ENCODE measurements at regions not wholly inside any gene's neighbourhood (a gene's known extent, or its start where the extent isn't known, plus 50 kb on each side); places are given as distances from the start of the nearest gene placed in this dataset.

- Mint-ChIP-seq H3K4me1 (no peaks in the 10 kb centered on the region), H3K36me3 (ENCODE audit: insufficient read depth) (peaks cover 2% of the 10 kb centered on the region), H3K9me3 (peaks cover 4% of the 10 kb centered on the region), H3K4me3 (no peak overlapping the region), H3K27ac (ENCODE audit: low read depth) (no peak overlapping the region), H3K27me3 (no peaks in the 10 kb centered on the region)
- ATAC-seq (replicated peaks; ENCODE audit: extremely low read depth, poor library complexity, severe bottlenecking) (no peak), DNase-seq (ENCODE audit: low spot score in 2 of 2) (no peak)
Measured at GRCh38 chr6:113451049-113451448, 406.1 kb upstream of the MARCKS start.

- Mint-ChIP-seq H3K27ac (ENCODE audit: low read depth) (no peak overlapping the region), H3K4me3 (no peak overlapping the region), H3K9me3 (peaks cover 4% of the 10 kb centered on the region), H3K36me3 (ENCODE audit: insufficient read depth) (peaks cover 2% of the 10 kb centered on the region), H3K4me1 (no peaks in the 10 kb centered on the region), H3K27me3 (no peaks in the 10 kb centered on the region)
- no peak for ATAC-seq (replicated peaks; ENCODE audit: extremely low read depth, poor library complexity, severe bottlenecking)
- DNase-seq (ENCODE audit: low spot score in 2 of 2): no peak
Measured at GRCh38 chr6:113457198-113457597, 399.9 kb upstream of the MARCKS start.

- Mint-ChIP-seq H3K27me3 (no peaks in the 10 kb centered on the region), H3K9me3 (peaks cover 4% of the 10 kb centered on the region), H3K4me1 (no peaks in the 10 kb centered on the region), H3K4me3 (no peak overlapping the region), H3K27ac (ENCODE audit: low read depth) (no peak overlapping the region), H3K36me3 (ENCODE audit: insufficient read depth) (peaks cover 2% of the 10 kb centered on the region)
- no peak for DNase-seq (ENCODE audit: low spot score in 2 of 2)
- ATAC-seq (replicated peaks; ENCODE audit: extremely low read depth, poor library complexity, severe bottlenecking): no peak
Measured at GRCh38 chr6:113457751-113458150, 399.4 kb upstream of the MARCKS start.

GRCh38 chr6:113458368-113459010 is 398.7 kb upstream of the MARCKS start:
- peaks cover 4% of the 10 kb centered on the region for H3K9me3 Mint-ChIP-seq
- ATAC-seq (replicated peaks; ENCODE audit: extremely low read depth, poor library complexity, severe bottlenecking): no peak
- H3K4me3 Mint-ChIP-seq: no peak overlapping the region
- H3K4me1 Mint-ChIP-seq: no peaks in the 10 kb centered on the region
- no peak for DNase-seq (ENCODE audit: low spot score in 2 of 2)
- H3K27me3 Mint-ChIP-seq: no peaks in the 10 kb centered on the region
- peaks cover 2% of the 10 kb centered on the region for H3K36me3 Mint-ChIP-seq (ENCODE audit: insufficient read depth)
- H3K27ac Mint-ChIP-seq (ENCODE audit: low read depth): no peak overlapping the region

GRCh38 chr6:113461153-113461932 is 395.8 kb upstream of the MARCKS start:
- no peaks in the 10 kb centered on the region for H3K27me3 Mint-ChIP-seq
- no peak for ATAC-seq (replicated peaks; ENCODE audit: extremely low read depth, poor library complexity, severe bottlenecking)

GRCh38 chr6:113464536-113464935 is 392.6 kb upstream of the MARCKS start:
- Mint-ChIP-seq H3K9me3 (no peaks in the 10 kb centered on the region), H3K27me3 (no peaks in the 10 kb centered on the region), H3K27ac (ENCODE audit: low read depth) (no peak overlapping the region), H3K4me1 (no peaks in the 10 kb centered on the region), H3K36me3 (ENCODE audit: insufficient read depth) (no peaks in the 10 kb centered on the region), H3K4me3 (no peak overlapping the region)
- ATAC-seq (replicated peaks; ENCODE audit: extremely low read depth, poor library complexity, severe bottlenecking): no peak
- DNase-seq (ENCODE audit: low spot score in 2 of 2): no peak

More at GRCh38 chr6:113461153-113461932, 395.8 kb upstream of the MARCKS start:
- Mint-ChIP-seq H3K4me3 (no peak overlapping the region), H3K4me1 (no peaks in the 10 kb centered on the region), H3K36me3 (ENCODE audit: insufficient read depth) (no peaks in the 10 kb centered on the region), H3K9me3 (no peaks in the 10 kb centered on the region), H3K27ac (ENCODE audit: low read depth) (no peak overlapping the region)
- no peak for DNase-seq (ENCODE audit: low spot score in 2 of 2)

GRCh38 chr6:113464960-113465359 is 392.2 kb upstream of the MARCKS start:
- DNase-seq (ENCODE audit: low spot score in 2 of 2): no peak
- no peak overlapping the region for H3K27ac Mint-ChIP-seq (ENCODE audit: low read depth)
- ATAC-seq (replicated peaks; ENCODE audit: extremely low read depth, poor library complexity, severe bottlenecking): no peak
- no peak overlapping the region for H3K4me3 Mint-ChIP-seq
- no peaks in the 10 kb centered on the region for H3K4me1 Mint-ChIP-seq
- H3K36me3 Mint-ChIP-seq (ENCODE audit: insufficient read depth): no peaks in the 10 kb centered on the region
- no peaks in the 10 kb centered on the region for H3K27me3 Mint-ChIP-seq
- no peaks in the 10 kb centered on the region for H3K9me3 Mint-ChIP-seq

- ATAC-seq (replicated peaks; ENCODE audit: extremely low read depth, poor library complexity, severe bottlenecking) (no peak), DNase-seq (ENCODE audit: low spot score in 2 of 2) (no peak)
- Mint-ChIP-seq H3K27me3 (no peaks in the 10 kb centered on the region), H3K36me3 (ENCODE audit: insufficient read depth) (no peaks in the 10 kb centered on the region), H3K4me1 (no peaks in the 10 kb centered on the region), H3K9me3 (peaks cover 6% of the 10 kb centered on the region), H3K4me3 (no peak overlapping the region), H3K27ac (ENCODE audit: low read depth) (no peak overlapping the region)
Measured at GRCh38 chr6:113466526-113466925, 390.6 kb upstream of the MARCKS start.

DNA sequence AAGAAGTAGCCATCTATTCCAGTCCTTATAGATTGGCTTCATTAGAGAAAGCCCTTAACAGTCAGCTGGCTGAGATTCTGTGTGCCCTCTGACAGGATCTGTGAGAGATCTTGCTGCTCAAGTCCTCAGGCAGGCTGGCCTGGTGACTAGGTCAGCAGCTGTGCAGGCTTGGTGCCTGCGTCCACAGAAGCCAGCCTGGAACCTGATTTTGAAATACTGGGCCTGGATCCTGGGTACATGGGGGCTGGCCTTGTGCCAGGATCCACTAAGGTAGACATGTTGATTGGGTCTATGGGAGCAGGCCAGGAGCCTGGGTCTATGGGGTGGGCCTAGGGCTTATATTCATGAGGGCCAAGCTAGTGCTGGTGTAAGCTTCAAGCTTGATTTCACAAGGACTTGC is 381.8 kb upstream of the MARCKS start:
- ATAC-seq (replicated peaks; ENCODE audit: extremely low read depth, poor library complexity, severe bottlenecking) (no peak), DNase-seq (ENCODE audit: low spot score in 2 of 2) (no peak)
- Mint-ChIP-seq H3K4me3 (no peak overlapping the region), H3K9me3 (peaks cover 6% of the 10 kb centered on the region), H3K36me3 (ENCODE audit: insufficient read depth) (no peaks in the 10 kb centered on the region), H3K27me3 (no peaks in the 10 kb centered on the region), H3K4me1 (no peaks in the 10 kb centered on the region), H3K27ac (ENCODE audit: low read depth) (no peak overlapping the region)

GRCh38 chr6:113476937-113477839 is 380.0 kb upstream of the MARCKS start:
- H3K4me1 Mint-ChIP-seq: no peaks in the 10 kb centered on the region
- no peak for ATAC-seq (replicated peaks; ENCODE audit: extremely low read depth, poor library complexity, severe bottlenecking)

DNA sequence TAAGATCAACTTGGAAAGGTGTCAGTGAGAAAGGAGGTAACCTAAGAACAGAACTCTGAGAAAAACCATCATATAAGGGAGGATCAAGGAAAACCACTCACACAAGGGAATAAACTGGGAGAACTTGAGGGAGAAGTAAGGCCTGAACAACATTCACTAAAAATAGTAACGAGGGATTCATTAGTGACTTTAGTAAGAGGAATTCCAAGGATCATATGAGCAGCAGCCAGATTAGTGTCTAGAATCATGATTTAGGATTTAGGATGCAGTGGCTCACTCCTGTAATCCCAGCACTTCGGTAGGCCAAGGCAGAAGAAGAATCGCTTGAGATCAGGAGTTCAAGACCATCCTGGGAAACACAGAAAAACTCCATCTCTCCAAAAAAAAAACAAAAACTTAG is 376.5 kb upstream of the MARCKS start:
- DNase-seq (ENCODE audit: low spot score in 2 of 2) (no peak), ATAC-seq (replicated peaks; ENCODE audit: extremely low read depth, poor library complexity, severe bottlenecking) (no peak)
- no peaks in the 10 kb centered on the region for H3K27me3 Mint-ChIP-seq
- H3K36me3 Mint-ChIP-seq (ENCODE audit: insufficient read depth): no peaks in the 10 kb centered on the region
- no peaks in the 10 kb centered on the region for H3K4me1 Mint-ChIP-seq
- H3K4me3 Mint-ChIP-seq: no peak overlapping the region
- no peaks in the 10 kb centered on the region for H3K9me3 Mint-ChIP-seq
- H3K27ac Mint-ChIP-seq (ENCODE audit: low read depth): no peak overlapping the region

More at GRCh38 chr6:113476937-113477839, 380.0 kb upstream of the MARCKS start:
- no peak overlapping the region for H3K4me3 Mint-ChIP-seq
- no peak overlapping the region for H3K27ac Mint-ChIP-seq (ENCODE audit: low read depth)
- H3K36me3 Mint-ChIP-seq (ENCODE audit: insufficient read depth): no peaks in the 10 kb centered on the region
- H3K9me3 Mint-ChIP-seq: no peaks in the 10 kb centered on the region
- no peaks in the 10 kb centered on the region for H3K27me3 Mint-ChIP-seq
- no peak for DNase-seq (ENCODE audit: low spot score in 2 of 2)

DNA sequence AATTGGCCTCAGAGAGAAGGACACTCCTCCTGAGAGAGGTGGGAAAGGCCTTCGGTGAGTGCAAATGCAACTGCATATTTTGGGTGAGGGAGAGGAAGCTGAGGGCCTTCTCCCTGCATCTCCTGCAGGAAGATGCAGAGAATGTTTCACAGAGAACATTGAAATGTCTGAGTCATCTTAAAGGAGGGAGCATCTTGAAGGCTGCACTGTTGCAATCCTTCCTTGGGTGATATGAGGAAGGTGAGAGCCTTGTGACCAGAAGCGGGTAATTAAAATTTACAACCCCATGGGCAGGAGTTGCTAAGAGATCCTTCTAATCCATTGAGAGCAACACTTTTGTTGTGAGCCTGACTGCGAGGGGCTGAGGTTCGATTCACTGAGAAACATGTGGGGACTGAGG is 375.7 kb upstream of the MARCKS start:
- ATAC-seq (replicated peaks; ENCODE audit: extremely low read depth, poor library complexity, severe bottlenecking) (no peak), DNase-seq (ENCODE audit: low spot score in 2 of 2) (no peak)
- no peak overlapping the region for H3K27ac Mint-ChIP-seq (ENCODE audit: low read depth)
- no peaks in the 10 kb centered on the region for H3K27me3 Mint-ChIP-seq
- no peaks in the 10 kb centered on the region for H3K9me3 Mint-ChIP-seq
- H3K4me1 Mint-ChIP-seq: no peaks in the 10 kb centered on the region
- no peak overlapping the region for H3K4me3 Mint-ChIP-seq
- no peaks in the 10 kb centered on the region for H3K36me3 Mint-ChIP-seq (ENCODE audit: insufficient read depth)

All from central memory CD8-positive, alpha-beta T cell (primary cell).